ENCODE measurements at regions not wholly inside any gene's neighbourhood (a gene's known extent, or its start where the extent isn't known, plus 50 kb on each side); places are given as distances from the start of the nearest gene placed in this dataset.
"Not testable (repeated sequence)": the region's sequence is repeated elsewhere in the genome, so short reads cannot be mapped to it uniquely, and the experiment has no call there.

GRCh38 chr13:70758932-70759331 lies 650.7 kb upstream of the KLHL1 start:
- DNase-seq (ENCODE audit: low read depth) = no peak
- TF ChIP-seq, protein P1, sequence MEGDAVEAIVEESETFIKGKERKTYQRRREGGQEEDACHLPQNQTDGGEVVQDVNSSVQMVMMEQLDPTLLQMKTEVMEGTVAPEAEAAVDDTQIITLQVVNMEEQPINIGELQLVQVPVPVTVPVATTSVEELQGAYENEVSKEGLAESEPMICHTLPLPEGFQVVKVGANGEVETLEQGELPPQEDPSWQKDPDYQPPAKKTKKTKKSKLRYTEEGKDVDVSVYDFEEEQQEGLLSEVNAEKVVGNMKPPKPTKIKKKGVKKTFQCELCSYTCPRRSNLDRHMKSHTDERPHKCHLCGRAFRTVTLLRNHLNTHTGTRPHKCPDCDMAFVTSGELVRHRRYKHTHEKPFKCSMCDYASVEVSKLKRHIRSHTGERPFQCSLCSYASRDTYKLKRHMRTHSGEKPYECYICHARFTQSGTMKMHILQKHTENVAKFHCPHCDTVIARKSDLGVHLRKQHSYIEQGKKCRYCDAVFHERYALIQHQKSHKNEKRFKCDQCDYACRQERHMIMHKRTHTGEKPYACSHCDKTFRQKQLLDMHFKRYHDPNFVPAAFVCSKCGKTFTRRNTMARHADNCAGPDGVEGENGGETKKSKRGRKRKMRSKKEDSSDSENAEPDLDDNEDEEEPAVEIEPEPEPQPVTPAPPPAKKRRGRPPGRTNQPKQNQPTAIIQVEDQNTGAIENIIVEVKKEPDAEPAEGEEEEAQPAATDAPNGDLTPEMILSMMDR (IDR thresholded peaks at IDR 0.05; ENCODE audit: insufficient read depth, low read length) = no peak
- no peak overlapping the region for H3K4me3 ChIP-seq (ENCODE audit: low read depth, low read length)

DNA sequence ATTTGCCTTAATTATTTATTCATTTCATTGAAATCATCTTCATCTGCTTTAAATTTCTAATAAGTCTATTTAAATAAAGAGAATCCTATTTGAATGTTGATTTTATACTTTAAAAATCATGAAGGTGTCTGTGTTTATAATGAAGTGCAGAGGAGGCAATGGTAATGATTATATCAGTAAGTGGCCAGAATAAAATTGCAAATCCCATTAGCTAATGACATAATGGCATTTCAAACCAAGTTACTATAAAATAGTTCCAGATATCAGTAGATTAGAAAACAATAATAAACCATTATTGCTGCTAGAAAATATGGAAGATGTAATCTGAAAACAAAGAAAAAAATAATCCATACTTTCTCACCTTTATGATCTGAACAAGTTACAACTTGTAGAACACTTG lies 647.8 kb upstream of the KLHL1 start:
- TF ChIP-seq, protein P1 (IDR thresholded peaks at IDR 0.05; ENCODE audit: insufficient read depth, low read length) = no peak
- no peak for DNase-seq (ENCODE audit: low read depth)
- no peak overlapping the region for H3K4me3 ChIP-seq (ENCODE audit: low read depth, low read length)

GRCh38 chr13:70755456-70755855 lies 647.2 kb upstream of the KLHL1 start:
- TF ChIP-seq, protein P1 (IDR thresholded peaks at IDR 0.05; ENCODE audit: insufficient read depth, low read length) = no peak
- H3K4me3 ChIP-seq (ENCODE audit: low read depth, low read length) = no peak overlapping the region
- DNase-seq (ENCODE audit: low read depth) = no peak

GRCh38 chr13:70747262-70747661 lies 639.0 kb upstream of the KLHL1 start:
- H3K4me3 ChIP-seq (ENCODE audit: low read depth, low read length) = no peak overlapping the region
- DNase-seq (ENCODE audit: low read depth) = no peak
- TF ChIP-seq, protein P1 (IDR thresholded peaks at IDR 0.05; ENCODE audit: insufficient read depth, low read length) = no peak

- H3K4me3 ChIP-seq (ENCODE audit: low read depth, low read length); DNase-seq (ENCODE audit: low read depth): not testable (repeated sequence)
These were observed 638.2 kb upstream of the KLHL1 start for GRCh38 chr13:70746469-70746868.

DNA sequence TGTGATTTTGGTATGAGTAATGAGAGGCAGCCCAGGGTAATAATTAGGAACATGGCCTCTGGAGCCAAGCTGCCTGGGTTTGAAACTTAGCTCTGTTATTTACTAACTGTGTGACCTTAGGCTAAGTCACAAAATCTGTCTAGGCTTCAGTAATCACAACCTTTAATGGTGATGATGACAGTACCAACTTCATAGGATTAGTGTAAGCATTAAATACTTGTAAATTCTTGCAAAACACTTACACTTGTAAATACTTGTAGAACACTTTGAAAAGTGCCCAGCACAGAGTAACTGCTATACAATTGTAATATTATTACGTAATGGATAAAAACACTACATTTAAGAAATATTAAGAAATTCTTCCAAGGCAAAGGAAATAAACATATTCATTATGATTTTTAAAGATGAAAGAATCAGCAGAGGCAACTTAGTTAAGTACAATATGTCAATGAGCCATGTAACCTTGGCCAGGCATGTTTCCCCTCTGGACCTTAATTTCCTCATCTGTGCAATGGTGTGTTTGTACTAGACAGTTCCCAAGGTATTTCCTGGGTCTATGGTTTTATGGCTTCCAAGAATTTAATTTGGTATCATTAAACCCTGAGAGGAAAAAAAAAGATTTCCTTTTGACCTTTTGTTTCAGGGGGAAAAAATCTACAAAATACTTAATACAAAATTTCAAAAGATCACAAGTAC lies 628.5 kb upstream of the KLHL1 start:
- no peak overlapping the region for H3K4me3 ChIP-seq (ENCODE audit: low read depth, low read length)
- no peak for DNase-seq (ENCODE audit: low read depth)
- TF ChIP-seq, protein P1 (IDR thresholded peaks at IDR 0.05; ENCODE audit: insufficient read depth, low read length) = no peak

GRCh38 chr13:70732611-70733010 lies 624.4 kb upstream of the KLHL1 start:
- DNase-seq (ENCODE audit: low read depth) = no peak
- TF ChIP-seq, protein P1 (IDR thresholded peaks at IDR 0.05; ENCODE audit: insufficient read depth, low read length) = no peak
- H3K4me3 ChIP-seq (ENCODE audit: low read depth, low read length) = no peak overlapping the region

Measured in fibroblast of the aortic adventitia (primary cell).